ENCODE measurements at regions not wholly inside any gene's neighbourhood (a gene's known extent, or its start where the extent isn't known, plus 50 kb on each side); places are given as distances from the start of the nearest gene placed in this dataset.

- no peaks in the 10 kb centered on the region for H3K9me3 ChIP-seq
- no peaks in the 10 kb centered on the region for H3K36me3 ChIP-seq
- peaks cover 11% of the 10 kb centered on the region for H3K27me3 ChIP-seq
- H3K4me3 ChIP-seq (ENCODE audit: low read depth in 1 of 2, low read length in 1 of 2): no peak overlapping the region
- TF ChIP-seq, protein P1, sequence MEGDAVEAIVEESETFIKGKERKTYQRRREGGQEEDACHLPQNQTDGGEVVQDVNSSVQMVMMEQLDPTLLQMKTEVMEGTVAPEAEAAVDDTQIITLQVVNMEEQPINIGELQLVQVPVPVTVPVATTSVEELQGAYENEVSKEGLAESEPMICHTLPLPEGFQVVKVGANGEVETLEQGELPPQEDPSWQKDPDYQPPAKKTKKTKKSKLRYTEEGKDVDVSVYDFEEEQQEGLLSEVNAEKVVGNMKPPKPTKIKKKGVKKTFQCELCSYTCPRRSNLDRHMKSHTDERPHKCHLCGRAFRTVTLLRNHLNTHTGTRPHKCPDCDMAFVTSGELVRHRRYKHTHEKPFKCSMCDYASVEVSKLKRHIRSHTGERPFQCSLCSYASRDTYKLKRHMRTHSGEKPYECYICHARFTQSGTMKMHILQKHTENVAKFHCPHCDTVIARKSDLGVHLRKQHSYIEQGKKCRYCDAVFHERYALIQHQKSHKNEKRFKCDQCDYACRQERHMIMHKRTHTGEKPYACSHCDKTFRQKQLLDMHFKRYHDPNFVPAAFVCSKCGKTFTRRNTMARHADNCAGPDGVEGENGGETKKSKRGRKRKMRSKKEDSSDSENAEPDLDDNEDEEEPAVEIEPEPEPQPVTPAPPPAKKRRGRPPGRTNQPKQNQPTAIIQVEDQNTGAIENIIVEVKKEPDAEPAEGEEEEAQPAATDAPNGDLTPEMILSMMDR (IDR thresholded peaks at IDR 0.05): no peak
- no peaks in the 10 kb centered on the region for H3K4me1 ChIP-seq (ENCODE audit: control insufficient read depth in 1 of 2, insufficient read depth in 1 of 2, low read depth in 1 of 2, low read length in 1 of 2)
- no peak overlapping the region for H3K27ac ChIP-seq
These were observed 230.5 kb upstream of the ASIC2 start for GRCh38 chr17:33523577-33523981.

GRCh38 chr17:33525186-33525585 is 232.1 kb upstream of the ASIC2 start:
- Histone ChIP-seq H3K9me3 (no peaks in the 10 kb centered on the region), H3K27ac (no peak overlapping the region), H3K36me3 (no peaks in the 10 kb centered on the region), H3K4me3 (ENCODE audit: low read depth in 1 of 2, low read length in 1 of 2) (no peak overlapping the region), H3K4me1 (ENCODE audit: control insufficient read depth in 1 of 2, insufficient read depth in 1 of 2, low read depth in 1 of 2, low read length in 1 of 2) (no peaks in the 10 kb centered on the region), H3K27me3 (peaks cover 11% of the 10 kb centered on the region)
- TF ChIP-seq, protein P1 (IDR thresholded peaks at IDR 0.05): no peak

- no peak overlapping the region for H3K4me3 ChIP-seq (ENCODE audit: low read depth in 1 of 2, low read length in 1 of 2)
- no peak overlapping the region for H3K27ac ChIP-seq
- TF ChIP-seq, protein P1 (IDR thresholded peaks at IDR 0.05): no peak
These were observed 233.6 kb upstream of the ASIC2 start for GRCh38 chr17:33526717-33527116.

DNA sequence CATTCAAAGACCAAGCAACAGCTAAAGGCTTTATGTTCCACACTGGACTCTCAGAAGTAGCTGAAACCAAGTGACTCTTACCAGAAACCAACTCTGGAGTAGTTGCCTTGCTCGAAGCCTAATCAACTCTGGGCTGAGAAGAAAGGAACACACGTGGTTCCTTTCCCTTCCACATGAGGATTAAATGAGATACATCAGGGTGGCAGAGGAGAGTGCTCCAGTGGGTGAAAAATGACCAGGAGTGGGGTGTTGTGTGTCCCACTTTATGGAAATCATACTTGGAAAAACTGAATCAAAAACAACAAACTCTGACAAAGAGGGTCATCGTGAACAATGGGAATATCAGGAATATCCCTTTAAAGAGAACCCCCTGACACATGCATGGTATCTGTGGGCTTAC is 234.2 kb upstream of the ASIC2 start:
- peaks cover 11% of the 10 kb centered on the region for H3K27me3 ChIP-seq
- H3K36me3 ChIP-seq: no peaks in the 10 kb centered on the region
- H3K4me3 ChIP-seq (ENCODE audit: low read depth in 1 of 2, low read length in 1 of 2): no peak overlapping the region
- TF ChIP-seq, protein P1 (IDR thresholded peaks at IDR 0.05): no peak
- no peak overlapping the region for H3K27ac ChIP-seq
- no peaks in the 10 kb centered on the region for H3K4me1 ChIP-seq (ENCODE audit: control insufficient read depth in 1 of 2, insufficient read depth in 1 of 2, low read depth in 1 of 2, low read length in 1 of 2)
- no peaks in the 10 kb centered on the region for H3K9me3 ChIP-seq

More at GRCh38 chr17:33526717-33527116, 233.6 kb upstream of the ASIC2 start:
- no peaks in the 10 kb centered on the region for H3K36me3 ChIP-seq
- H3K4me1 ChIP-seq (ENCODE audit: control insufficient read depth in 1 of 2, insufficient read depth in 1 of 2, low read depth in 1 of 2, low read length in 1 of 2): no peaks in the 10 kb centered on the region
- peaks cover 11% of the 10 kb centered on the region for H3K27me3 ChIP-seq
- no peaks in the 10 kb centered on the region for H3K9me3 ChIP-seq

GRCh38 chr17:33528846-33529245 is 235.8 kb upstream of the ASIC2 start:
- Histone ChIP-seq H3K4me1 (ENCODE audit: control insufficient read depth in 1 of 2, insufficient read depth in 1 of 2, low read depth in 1 of 2, low read length in 1 of 2) (no peaks in the 10 kb centered on the region), H3K36me3 (no peaks in the 10 kb centered on the region), H3K4me3 (ENCODE audit: low read depth in 1 of 2, low read length in 1 of 2) (no peak overlapping the region), H3K9me3 (no peaks in the 10 kb centered on the region), H3K27me3 (peaks cover 14% of the 10 kb centered on the region), H3K27ac (no peak overlapping the region)
- TF ChIP-seq, protein P1 (IDR thresholded peaks at IDR 0.05): no peak

DNA sequence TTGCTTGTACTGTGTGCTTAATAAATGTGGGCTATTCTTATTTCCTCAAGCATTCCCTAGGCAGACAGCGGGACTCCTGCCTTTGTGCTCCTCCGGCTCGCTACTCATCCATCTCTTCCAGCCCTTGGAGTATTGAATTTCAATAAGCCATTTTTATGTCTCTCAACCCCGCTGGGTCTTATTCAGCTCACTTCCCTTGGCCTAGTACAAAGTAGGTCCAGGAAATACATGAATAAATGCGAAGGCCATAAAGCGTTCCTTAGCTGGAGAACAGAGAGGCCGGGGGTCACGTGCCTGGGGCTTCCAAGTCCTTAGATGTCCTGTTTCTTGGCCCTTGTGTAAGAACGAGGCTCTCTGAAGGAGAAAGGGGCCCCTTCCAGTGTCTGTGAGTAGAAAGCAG is 236.7 kb upstream of the ASIC2 start:
- Histone ChIP-seq H3K4me3 (ENCODE audit: low read depth in 1 of 2, low read length in 1 of 2) (no peak overlapping the region), H3K27ac (no peak overlapping the region), H3K4me1 (ENCODE audit: control insufficient read depth in 1 of 2, insufficient read depth in 1 of 2, low read depth in 1 of 2, low read length in 1 of 2) (no peaks in the 10 kb centered on the region), H3K9me3 (no peaks in the 10 kb centered on the region), H3K27me3 (peaks cover 9% of the 10 kb centered on the region), H3K36me3 (no peaks in the 10 kb centered on the region)
- TF ChIP-seq, protein P1 (IDR thresholded peaks at IDR 0.05): no peak

All from neutrophil (primary cell).